HG02759 (cell line): ENCODE measurements at regions not wholly inside any gene's neighbourhood (a gene's known extent, or its start where the extent isn't known, plus 50 kb on each side); places are given as distances from the start of the nearest gene placed in this dataset.

ENCODE experiments used
- ATAC-seq: cut with Tn5 transposase; IDR thresholded peaks from one replicate; pipeline ENCODE4 v1.9.1; 2021; ENCODE audit warnings: mild to moderate bottlenecking, moderate library complexity; ENCODE audit not compliant: unreplicated experiment

- no peak for ATAC-seq
Measured at GRCh38 chr16:74232806-74233465, 63.7 kb upstream of the PSMD7 start.

- no peak for ATAC-seq
Measured at GRCh38 chr16:74230126-74230525, 66.5 kb upstream of the PSMD7 start.

GRCh38 chr16:74226338-74226954 lies 70.2 kb upstream of the PSMD7 start:
- ATAC-seq: no peak

GRCh38 chr16:74224828-74225612 lies 71.6 kb upstream of the PSMD7 start:
- ATAC-seq: no peak

DNA sequence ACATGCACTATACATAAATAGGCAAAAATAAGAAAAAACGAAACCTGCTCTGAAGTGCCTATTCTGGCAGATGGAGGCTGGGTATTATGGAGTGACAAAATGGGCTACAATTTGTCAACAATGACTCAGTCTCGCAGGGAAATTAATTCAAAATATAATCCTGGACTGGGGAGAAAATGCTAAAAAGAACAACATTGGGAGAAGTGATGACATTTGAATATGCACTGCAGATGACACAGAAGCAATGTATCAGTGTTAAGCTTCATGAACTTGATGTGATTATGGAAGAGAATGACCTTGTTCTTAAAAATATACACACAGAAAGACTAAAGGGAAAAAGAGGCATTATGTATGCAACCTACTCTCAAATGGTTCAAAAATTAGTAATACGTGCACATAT lies 74.8 kb upstream of the PSMD7 start:
- no peak for ATAC-seq

GRCh38 chr16:74219706-74220105 lies 76.9 kb upstream of the PSMD7 start:
- no peak for ATAC-seq

GRCh38 chr16:74218871-74219270 lies 77.7 kb upstream of the PSMD7 start:
- ATAC-seq: no peak

GRCh38 chr16:74216319-74216718 lies 80.3 kb upstream of the PSMD7 start:
- ATAC-seq: no peak

DNA sequence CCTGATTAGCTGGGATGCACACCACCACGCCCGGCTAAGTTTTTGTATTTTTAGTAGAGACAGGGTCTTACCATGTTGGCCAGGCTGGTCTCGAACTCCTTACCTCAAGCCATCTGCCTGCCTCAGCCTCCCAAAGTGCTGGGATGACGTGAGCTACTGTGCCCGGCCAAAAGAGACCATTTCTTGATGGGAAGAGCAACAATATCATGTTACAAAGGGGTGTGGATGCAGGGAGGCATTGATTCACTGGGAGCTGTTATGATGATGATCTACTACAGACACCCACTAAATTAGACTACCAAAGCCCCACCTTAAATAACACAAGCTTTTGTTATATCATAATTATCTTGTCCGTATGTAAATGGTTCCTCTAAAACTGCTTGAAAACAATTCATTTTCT lies 81.4 kb upstream of the PSMD7 start:
- no peak for ATAC-seq

GRCh38 chr16:74213372-74213771 lies 83.2 kb upstream of the PSMD7 start:
- no peak for ATAC-seq

DNA sequence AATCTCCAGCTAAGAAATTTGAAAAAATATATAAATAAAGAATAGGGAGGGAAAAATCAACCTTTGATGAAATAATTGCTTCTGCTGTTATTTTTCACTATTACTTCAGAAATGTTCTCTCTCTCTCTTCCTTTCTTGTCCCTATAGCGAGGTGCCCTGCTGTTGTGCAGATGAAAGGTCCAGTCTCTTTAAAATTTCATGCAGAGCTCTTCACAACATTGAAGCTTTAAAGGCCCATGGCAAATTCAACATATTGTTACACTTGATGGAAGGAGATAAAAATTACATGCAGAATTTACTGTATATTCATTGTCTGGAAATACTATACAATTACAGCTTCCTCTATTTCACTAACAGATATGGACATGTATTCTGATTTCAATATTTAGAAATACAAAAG lies 86.4 kb upstream of the PSMD7 start:
- ATAC-seq: no peak

DNA sequence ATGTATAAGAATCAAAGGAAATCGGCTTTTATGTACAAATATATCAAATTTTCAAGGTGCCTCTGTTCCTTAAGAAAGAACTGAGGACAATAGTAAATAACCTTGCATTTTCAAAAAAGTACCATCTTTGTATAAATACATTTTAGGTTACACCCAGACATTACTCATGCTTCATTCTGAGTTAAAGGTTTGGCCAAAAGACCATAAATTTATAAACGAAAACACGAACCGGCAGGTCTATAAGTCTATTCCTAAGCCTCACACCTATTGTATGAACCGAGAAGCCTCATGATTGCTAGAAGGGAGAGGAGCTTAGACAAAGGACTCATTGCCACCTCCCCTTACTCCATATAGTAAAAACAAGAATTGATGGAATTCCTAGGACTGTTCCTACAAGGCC lies 94.6 kb upstream of the PSMD7 start:
- no peak for ATAC-seq

DNA sequence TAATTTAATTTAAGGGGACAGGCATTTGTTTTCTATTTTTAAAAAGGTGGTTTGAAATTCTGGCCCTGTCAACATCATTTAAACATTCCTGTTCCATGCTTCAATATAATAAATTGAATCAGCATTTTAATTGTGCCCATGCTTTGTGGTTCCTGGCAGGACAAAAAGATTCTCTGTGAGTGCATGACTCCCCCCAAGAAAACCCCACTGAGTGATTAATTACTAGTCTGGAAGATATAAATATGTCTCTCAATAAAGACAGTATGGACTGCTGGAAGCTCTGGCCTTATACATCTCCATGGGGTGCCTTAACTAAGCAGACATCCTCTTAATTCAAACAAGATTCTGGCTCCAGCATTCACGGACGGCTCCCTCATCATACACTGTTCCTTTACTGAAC lies 95.0 kb upstream of the PSMD7 start:
- ATAC-seq: no peak

GRCh38 chr16:74200921-74201320 lies 95.7 kb upstream of the PSMD7 start:
- ATAC-seq: no peak

GRCh38 chr16:74199842-74200124 lies 96.8 kb upstream of the PSMD7 start:
- ATAC-seq: no peak

DNA sequence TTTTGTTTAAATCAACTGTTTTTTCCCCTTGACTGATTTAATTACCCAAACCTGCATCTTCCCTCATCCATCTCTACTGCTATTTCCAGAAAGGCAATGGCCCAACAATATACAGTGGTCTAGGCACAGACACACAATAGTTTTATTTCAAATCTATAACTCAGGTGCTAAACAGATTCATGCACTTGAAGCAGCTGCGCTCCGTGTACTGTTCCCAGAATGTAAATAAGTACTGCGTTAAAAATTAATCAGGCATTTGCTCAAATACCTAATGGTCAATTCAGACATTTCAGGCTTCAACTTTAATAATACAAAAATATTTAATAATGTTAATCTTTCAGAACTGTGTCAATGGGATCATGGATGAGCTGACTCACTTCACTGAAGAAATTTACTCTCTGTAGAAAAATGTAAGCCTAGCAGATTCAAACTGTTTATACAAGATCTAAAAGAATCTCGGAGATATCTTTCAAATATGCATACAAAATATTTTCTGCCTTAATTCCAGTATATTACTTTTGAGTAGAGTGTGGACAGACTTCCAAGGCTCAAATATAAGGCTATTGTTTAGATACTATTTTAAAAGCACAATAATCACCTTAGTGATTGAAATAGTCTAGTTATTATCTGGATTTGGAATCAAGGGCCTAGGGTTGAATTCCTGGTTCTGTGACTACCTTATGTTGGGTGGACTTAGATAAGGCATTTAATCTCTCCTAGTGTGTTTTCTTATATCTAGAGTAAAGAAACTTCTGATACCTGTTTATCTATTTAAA lies 97.4 kb upstream of the PSMD7 start:
- no peak for ATAC-seq

DNA sequence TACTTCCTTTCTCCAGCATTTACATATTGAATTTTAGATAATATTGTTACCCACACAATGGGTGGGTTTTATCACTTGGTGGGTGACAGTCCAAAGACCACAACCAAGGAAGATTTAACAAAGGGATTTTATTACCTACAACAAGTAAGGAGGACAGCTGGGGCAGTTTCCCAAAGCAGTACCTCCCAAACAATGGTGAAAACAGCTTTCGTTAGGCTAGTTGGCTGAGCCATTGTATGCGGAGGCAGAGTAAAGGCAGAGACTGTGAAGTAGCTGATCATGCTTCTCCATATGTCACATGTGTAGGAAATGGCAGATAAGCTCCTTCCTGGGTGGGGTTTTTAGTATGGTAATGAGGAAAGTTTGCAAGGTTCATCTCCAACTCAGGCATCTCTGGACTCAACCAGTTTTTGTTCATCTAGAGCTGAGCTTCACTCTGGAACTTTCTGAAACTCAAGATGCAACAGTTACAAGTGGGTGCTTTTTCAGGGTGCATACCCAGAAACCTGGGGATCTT lies 104.3 kb upstream of the PSMD7 start:
- no peak for ATAC-seq

- no peak for ATAC-seq
Measured at GRCh38 chr16:74190292-74190691, 106.3 kb upstream of the PSMD7 start.

GRCh38 chr16:74188856-74189255 lies 107.8 kb upstream of the PSMD7 start:
- ATAC-seq: no peak

- ATAC-seq: no peak
Measured at GRCh38 chr16:74186561-74186971, 110.0 kb upstream of the PSMD7 start.

DNA sequence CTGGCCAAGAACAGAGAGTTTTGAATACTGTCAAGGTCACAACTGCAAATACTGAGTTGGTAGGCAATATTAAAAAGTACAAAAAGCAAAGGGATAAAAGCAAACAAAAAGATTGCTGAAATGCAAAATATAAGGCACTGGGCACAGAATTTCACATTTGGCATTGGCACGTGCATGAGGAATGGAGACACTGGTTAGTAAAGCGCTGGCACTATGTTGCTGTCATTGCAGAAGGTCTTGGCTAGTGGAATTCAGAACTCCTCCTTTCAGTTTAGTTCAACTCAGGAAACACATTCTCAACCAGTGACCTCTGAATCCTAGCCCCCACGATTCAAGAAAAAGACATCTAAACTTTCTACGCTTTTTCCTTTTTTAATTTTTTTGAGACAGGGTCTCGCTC lies 111.8 kb upstream of the PSMD7 start:
- ATAC-seq: no peak
